OCI-LY7 (cell line): ENCODE measurements at regions not wholly inside any gene's neighbourhood (a gene's known extent, or its start where the extent isn't known, plus 50 kb on each side); places are given as distances from the start of the nearest gene placed in this dataset.

Experiments
- CTCF ChIP-seq: fragments of 200-600 bp; sonication (generic); conservative IDR thresholded peaks from 2 replicates; pipeline ENCODE4 v1.5.1; 2014; ENCODE audit warnings: mild to moderate bottlenecking, antibody characterized with exemption, low read length, moderate library complexity, mixed read lengths
- EZH2phosphoT487 ChIP-seq: fragments of 200-600 bp; sonication (generic); IDR thresholded peaks from 2 replicates; pipeline ENCODE4 v1.6.1; 2018; ENCODE audit warnings: low read depth, borderline replicate concordance, mild to moderate bottlenecking, mixed run types, antibody characterized with exemption, low read length, moderate library complexity, mixed read lengths

GRCh38 chr5:14061106-14061505, 82.0 kb upstream of the TRIO start:
- no peak for TF ChIP-seq CTCF
- TF ChIP-seq EZH2phosphoT487: no peak
